HG03558 (cell line): ENCODE measurements at regions not wholly inside any gene's neighbourhood (a gene's known extent, or its start where the extent isn't known, plus 50 kb on each side); places are given as distances from the start of the nearest gene placed in this dataset.
"Not testable (repeated sequence)": the region's sequence is repeated elsewhere in the genome, so short reads cannot be mapped to it uniquely, and the experiment has no call there.

Source experiments
- ATAC-seq: cut with Tn5 transposase; IDR thresholded peaks from one replicate; pipeline ENCODE4 v1.9.1; 2021; ENCODE audit warnings: moderate number of reproducible peaks; ENCODE audit not compliant: unreplicated experiment; ENCODE audit errors: extremely low read depth

- ATAC-seq, result no peak
These were observed 1252.5 kb downstream of the EFNA5 start for GRCh38 chr5:106418196-106418595.

- no peak for ATAC-seq
These were observed 1253.2 kb downstream of the EFNA5 start for GRCh38 chr5:106417566-106417965.

- no peak for ATAC-seq
These were observed 1253.6 kb downstream of the EFNA5 start for GRCh38 chr5:106417163-106417562.

GRCh38 chr5:106415541-106415940, 1255.2 kb downstream of the EFNA5 start:
- ATAC-seq, result no peak

GRCh38 chr5:106414342-106414741, 1256.4 kb downstream of the EFNA5 start:
- ATAC-seq, result no peak

GRCh38 chr5:106412606-106413005, 1258.1 kb downstream of the EFNA5 start:
- ATAC-seq, result no peak

- no peak for ATAC-seq
These were observed 1262.2 kb downstream of the EFNA5 start for GRCh38 chr5:106408570-106408969.

GRCh38 chr5:106408141-106408540, 1262.6 kb downstream of the EFNA5 start:
- no peak for ATAC-seq

GRCh38 chr5:106401561-106401960, 1269.2 kb downstream of the EFNA5 start:
- no peak for ATAC-seq

- ATAC-seq, result no peak
These were observed 1271.3 kb downstream of the EFNA5 start for GRCh38 chr5:106399391-106399790.

- no peak for ATAC-seq
These were observed 1273.0 kb downstream of the EFNA5 start for GRCh38 chr5:106397700-106398099.

- no peak for ATAC-seq
These were observed 1277.5 kb downstream of the EFNA5 start for GRCh38 chr5:106393276-106393675.

- no peak for ATAC-seq
These were observed 1278.0 kb downstream of the EFNA5 start for GRCh38 chr5:106392766-106393165.

- ATAC-seq, result not testable (repeated sequence)
These were observed 1283.0 kb downstream of the EFNA5 start for GRCh38 chr5:106387767-106388166.

GRCh38 chr5:106386287-106386686, 1284.5 kb downstream of the EFNA5 start:
- ATAC-seq, result no peak

GRCh38 chr5:106380736-106381135, 1290.0 kb downstream of the EFNA5 start:
- ATAC-seq, result no peak

- ATAC-seq, result no peak
These were observed 1294.2 kb downstream of the EFNA5 start for GRCh38 chr5:106376522-106376921.

GRCh38 chr5:106374956-106375355, 1295.8 kb downstream of the EFNA5 start:
- no peak for ATAC-seq

GRCh38 chr5:106368021-106368420, 1302.7 kb downstream of the EFNA5 start:
- ATAC-seq, result no peak

GRCh38 chr5:106367281-106367680, 1303.5 kb downstream of the EFNA5 start:
- no peak for ATAC-seq

- ATAC-seq, result no peak
These were observed 1307.2 kb downstream of the EFNA5 start for GRCh38 chr5:106363578-106363977.

- no peak for ATAC-seq
These were observed 1308.8 kb downstream of the EFNA5 start for GRCh38 chr5:106361905-106362304.

- no peak for ATAC-seq
These were observed 1339.3 kb downstream of the EFNA5 start for GRCh38 chr5:106331415-106331814.
